ENCODE measurements at regions not wholly inside any gene's neighbourhood (a gene's known extent, or its start where the extent isn't known, plus 50 kb on each side); places are given as distances from the start of the nearest gene placed in this dataset.

DNA sequence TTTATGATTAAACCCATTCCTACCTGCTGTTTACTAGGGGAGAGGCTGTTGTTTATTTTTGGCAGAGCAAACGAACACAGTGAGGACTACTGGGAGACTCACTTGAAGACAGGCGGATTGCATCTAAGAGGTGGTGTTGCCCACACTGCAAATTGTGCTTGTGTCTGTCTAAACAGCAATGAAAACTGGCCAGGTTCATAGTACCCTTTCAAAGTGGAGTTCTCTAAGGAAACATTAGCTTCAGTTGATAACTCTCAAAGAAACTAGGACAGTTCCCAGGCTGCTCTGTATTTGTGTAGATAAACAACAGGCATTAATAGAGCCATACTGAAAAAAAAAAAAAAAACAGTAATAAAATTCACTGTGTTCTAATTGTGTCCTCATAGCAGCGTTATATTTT, 466.0 kb upstream of the RGS6 start:
- no peaks in the 10 kb centered on the region for H3K27me3 ChIP-seq
- H3K27ac ChIP-seq = no peak overlapping the region
- in situ Hi-C loops (cut with MboI; ENCODE audit: low sequenced_read_pairs in 4 of 4) = no loop called here
- H3K4me3 ChIP-seq = no peak overlapping the region
- H3K9me3 ChIP-seq = no peaks in the 10 kb centered on the region
- no peaks in the 10 kb centered on the region for H3K36me3 ChIP-seq
- no peak for DNase-seq
- TF ChIP-seq, protein P1, sequence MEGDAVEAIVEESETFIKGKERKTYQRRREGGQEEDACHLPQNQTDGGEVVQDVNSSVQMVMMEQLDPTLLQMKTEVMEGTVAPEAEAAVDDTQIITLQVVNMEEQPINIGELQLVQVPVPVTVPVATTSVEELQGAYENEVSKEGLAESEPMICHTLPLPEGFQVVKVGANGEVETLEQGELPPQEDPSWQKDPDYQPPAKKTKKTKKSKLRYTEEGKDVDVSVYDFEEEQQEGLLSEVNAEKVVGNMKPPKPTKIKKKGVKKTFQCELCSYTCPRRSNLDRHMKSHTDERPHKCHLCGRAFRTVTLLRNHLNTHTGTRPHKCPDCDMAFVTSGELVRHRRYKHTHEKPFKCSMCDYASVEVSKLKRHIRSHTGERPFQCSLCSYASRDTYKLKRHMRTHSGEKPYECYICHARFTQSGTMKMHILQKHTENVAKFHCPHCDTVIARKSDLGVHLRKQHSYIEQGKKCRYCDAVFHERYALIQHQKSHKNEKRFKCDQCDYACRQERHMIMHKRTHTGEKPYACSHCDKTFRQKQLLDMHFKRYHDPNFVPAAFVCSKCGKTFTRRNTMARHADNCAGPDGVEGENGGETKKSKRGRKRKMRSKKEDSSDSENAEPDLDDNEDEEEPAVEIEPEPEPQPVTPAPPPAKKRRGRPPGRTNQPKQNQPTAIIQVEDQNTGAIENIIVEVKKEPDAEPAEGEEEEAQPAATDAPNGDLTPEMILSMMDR (IDR thresholded peaks at IDR 0.05 in 4 of 5, conservative IDR thresholded peaks at IDR 0.05 in 1 of 5) = no peak
- no peak for TF ChIP-seq POLR2A (IDR thresholded peaks at IDR 0.05)
- no peaks in the 10 kb centered on the region for H3K4me1 ChIP-seq
- no peak for ATAC-seq
- intact Hi-C loops (cut with DNase I; ENCODE audit: low total_unique reads) = no loop called here

DNA sequence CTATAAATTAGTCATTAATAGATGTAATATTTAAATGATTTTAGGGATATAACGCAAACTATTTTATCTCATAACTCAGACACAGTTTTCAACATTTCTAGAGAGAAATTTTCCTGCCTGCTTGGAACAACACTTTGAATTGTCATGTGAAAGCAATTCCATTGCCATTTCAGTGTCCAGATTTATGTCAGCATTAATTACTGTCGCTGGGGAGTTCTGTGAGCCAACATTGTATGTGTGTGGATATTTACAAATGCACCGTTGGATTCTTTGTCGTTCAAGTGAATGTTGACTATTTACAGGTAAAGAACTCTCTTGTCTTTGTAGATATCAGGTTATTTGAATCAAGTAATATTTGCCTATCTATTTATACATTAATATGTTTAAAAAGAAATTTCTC, 465.3 kb upstream of the RGS6 start:
- Histone ChIP-seq H3K9me3 (no peaks in the 10 kb centered on the region), H3K27me3 (no peaks in the 10 kb centered on the region), H3K27ac (no peak overlapping the region), H3K4me1 (no peaks in the 10 kb centered on the region), H3K36me3 (no peaks in the 10 kb centered on the region), H3K4me3 (no peak overlapping the region)
- TF ChIP-seq, protein P1 (IDR thresholded peaks at IDR 0.05 in 4 of 5, conservative IDR thresholded peaks at IDR 0.05 in 1 of 5) = no peak
- TF ChIP-seq POLR2A (IDR thresholded peaks at IDR 0.05) = no peak
- DNase-seq (no peak), ATAC-seq (no peak)
- intact Hi-C loops (cut with DNase I; ENCODE audit: low total_unique reads) = no loop called here
- in situ Hi-C loops (cut with MboI; ENCODE audit: low sequenced_read_pairs in 4 of 4) = no loop called here

- Histone ChIP-seq H3K4me3 (no peak overlapping the region), H3K36me3 (no peaks in the 10 kb centered on the region), H3K4me1 (no peaks in the 10 kb centered on the region), H3K27me3 (no peaks in the 10 kb centered on the region), H3K9me3 (no peaks in the 10 kb centered on the region), H3K27ac (no peak overlapping the region)
- no peak for DNase-seq
- ATAC-seq = no peak
- in situ Hi-C loops (cut with MboI; ENCODE audit: low sequenced_read_pairs in 4 of 4) = no loop called here
- intact Hi-C loops (cut with DNase I; ENCODE audit: low total_unique reads) = no loop called here
- TF ChIP-seq, protein P1 (IDR thresholded peaks at IDR 0.05 in 4 of 5, conservative IDR thresholded peaks at IDR 0.05 in 1 of 5) = no peak
- no peak for TF ChIP-seq POLR2A (IDR thresholded peaks at IDR 0.05)
Observed at GRCh38 chr14:71467361-71467811, 464.8 kb upstream of the RGS6 start.

GRCh38 chr14:71468701-71469100, 463.5 kb upstream of the RGS6 start:
- H3K4me3 ChIP-seq = no peak overlapping the region

More at GRCh38 chr14:71468701-71469100, 463.5 kb upstream of the RGS6 start:
- H3K27me3 ChIP-seq = no peaks in the 10 kb centered on the region
- H3K27ac ChIP-seq = no peak overlapping the region
- TF ChIP-seq, protein P1 (IDR thresholded peaks at IDR 0.05 in 4 of 5, conservative IDR thresholded peaks at IDR 0.05 in 1 of 5) = no peak
- no peak for TF ChIP-seq POLR2A (IDR thresholded peaks at IDR 0.05)
- in situ Hi-C loops (cut with MboI; ENCODE audit: low sequenced_read_pairs in 4 of 4) (no loop called here), intact Hi-C loops (cut with DNase I; ENCODE audit: low total_unique reads) (no loop called here)
- no peaks in the 10 kb centered on the region for H3K4me1 ChIP-seq
- H3K36me3 ChIP-seq = no peaks in the 10 kb centered on the region
- DNase-seq (no peak), ATAC-seq (no peak)
- no peaks in the 10 kb centered on the region for H3K9me3 ChIP-seq

All from gastrocnemius medialis (tissue), 4 donors.